ENCODE measurements at regions not wholly inside any gene's neighbourhood (a gene's known extent, or its start where the extent isn't known, plus 50 kb on each side); places are given as distances from the start of the nearest gene placed in this dataset.

DNA sequence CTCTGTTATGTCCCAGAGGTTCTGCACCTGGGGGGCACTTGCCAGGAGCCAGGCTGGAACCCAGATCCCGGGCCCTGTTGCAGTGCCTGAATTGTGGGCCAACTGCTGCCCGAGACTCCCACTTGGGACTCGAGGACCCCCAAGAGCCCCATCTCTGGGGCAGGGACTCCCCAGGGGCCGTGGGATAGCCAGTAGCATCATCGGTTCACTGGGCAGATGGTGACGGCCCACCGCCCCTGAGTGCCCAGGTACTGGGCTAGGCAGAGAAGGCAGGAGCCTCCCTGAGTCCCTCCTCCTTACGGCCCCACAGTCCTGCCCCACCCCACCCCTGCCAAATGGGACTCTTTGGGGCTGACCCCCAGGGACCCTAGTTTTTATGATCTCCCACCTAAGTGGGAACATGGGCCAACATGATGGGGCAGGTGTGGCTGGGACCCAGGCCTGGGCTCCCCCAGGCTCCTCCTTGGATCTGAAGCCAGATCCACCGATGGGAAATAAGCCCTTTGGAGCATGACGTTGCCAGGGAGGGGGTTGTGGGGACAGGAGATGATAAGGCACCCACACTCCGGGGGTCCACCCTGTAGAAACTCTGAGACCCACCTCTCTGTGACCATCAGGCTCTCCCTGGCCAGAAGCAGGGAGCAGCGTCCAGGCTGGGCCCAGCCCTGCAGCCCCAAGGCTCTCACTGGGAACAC is 94.5 kb upstream of the FGF3 start:
- TF ChIP-seq POLR2A (IDR thresholded peaks at IDR 0.05) = no peak
- TF ChIP-seq, protein P1, sequence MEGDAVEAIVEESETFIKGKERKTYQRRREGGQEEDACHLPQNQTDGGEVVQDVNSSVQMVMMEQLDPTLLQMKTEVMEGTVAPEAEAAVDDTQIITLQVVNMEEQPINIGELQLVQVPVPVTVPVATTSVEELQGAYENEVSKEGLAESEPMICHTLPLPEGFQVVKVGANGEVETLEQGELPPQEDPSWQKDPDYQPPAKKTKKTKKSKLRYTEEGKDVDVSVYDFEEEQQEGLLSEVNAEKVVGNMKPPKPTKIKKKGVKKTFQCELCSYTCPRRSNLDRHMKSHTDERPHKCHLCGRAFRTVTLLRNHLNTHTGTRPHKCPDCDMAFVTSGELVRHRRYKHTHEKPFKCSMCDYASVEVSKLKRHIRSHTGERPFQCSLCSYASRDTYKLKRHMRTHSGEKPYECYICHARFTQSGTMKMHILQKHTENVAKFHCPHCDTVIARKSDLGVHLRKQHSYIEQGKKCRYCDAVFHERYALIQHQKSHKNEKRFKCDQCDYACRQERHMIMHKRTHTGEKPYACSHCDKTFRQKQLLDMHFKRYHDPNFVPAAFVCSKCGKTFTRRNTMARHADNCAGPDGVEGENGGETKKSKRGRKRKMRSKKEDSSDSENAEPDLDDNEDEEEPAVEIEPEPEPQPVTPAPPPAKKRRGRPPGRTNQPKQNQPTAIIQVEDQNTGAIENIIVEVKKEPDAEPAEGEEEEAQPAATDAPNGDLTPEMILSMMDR (IDR thresholded peaks at IDR 0.05 in 4 of 5, conservative IDR thresholded peaks at IDR 0.05 in 1 of 5) = no peak
